K562 (cell line): ENCODE measurements at regions not wholly inside any gene's neighbourhood (a gene's known extent, or its start where the extent isn't known, plus 50 kb on each side); places are given as distances from the start of the nearest gene placed in this dataset.

Experiments used
- ATAC-seq: fragments of 200-7000 bp; cut with Tn5 transposase; 3 replicates; pipeline ENCODE4 v1.9.1; 2020; ENCODE audit warnings: moderate library complexity
- BruUV-seq: library from RNA; stranded (reverse); fragments of 400-500 nt; replicated peaks from 2 replicates; lab custom pipeline; 2021; lab: Mats Ljungman, UMichigan
- CTCF ChIA-PET: fragments of 300-600 bp; formaldehyde crosslinking; extraction: SDS; loops from one replicate; lab custom pipeline; 2021; ENCODE audit warnings: low intra/inter-chr PET ratio; lab: Yijun Ruan, JAX
- POLR2A ChIA-PET: fragments of 300-600, 350-650 bp; sonication (Branson Sonifier 250); formaldehyde crosslinking; extraction: SDS; loops from one replicate; lab custom pipeline; 2021; ENCODE audit warnings: antibody characterized with exemption, inconsistent platforms; lab: Yijun Ruan, JAX
- DNase-seq, 4 experiments: peaks; one replicate each; pipeline versions ENCODE4 v3.0.0 to v3.0.0-alpha.2; 2011 to 2018; ENCODE audit warnings: low spot score in 3 of 4, mixed read lengths in 3 of 4; ENCODE audit errors: extremely low read depth in 1 of 4
- FAIRE-seq: peaks from 2 replicates; lab custom pipeline; 2011; peaks lifted over from hg19 to GRCh38; lab: Jason Lieb, UNC
- H2AFZ ChIP-seq: 2 replicates; pipeline ENCODE4 v1.6.0; 2011; ENCODE audit warnings: low read depth, low read length, control low read depth, inconsistent platforms
- H3K27ac ChIP-seq: fragments of 200-600 bp; 3 replicates; pipeline ENCODE4 v1.8.0; 2011; ENCODE audit warnings: low read depth, mild to moderate bottlenecking, control low read depth, inconsistent platforms, low read length, moderate library complexity, mixed read lengths; ENCODE audit errors: extremely low read depth
- H3K27me3 ChIP-seq, 2 experiments: fragments of 300-600 bp in 1 of 2; 2 replicates in 1 of 2; 3 replicates in 1 of 2; pipeline versions ENCODE4 v1.6.0 to v1.8.0; 2011; ENCODE audit warnings: inconsistent platforms in 2 of 2, low read length in 2 of 2, mild to moderate bottlenecking in 1 of 2, mixed read lengths in 1 of 2, moderate library complexity in 1 of 2; ENCODE audit not compliant: control insufficient read depth in 2 of 2, insufficient read depth in 2 of 2
- H3K36me3 ChIP-seq: fragments of 300-600 bp; 3 replicates; pipeline ENCODE4 v1.8.0; 2011; ENCODE audit warnings: mild to moderate bottlenecking, low read length, inconsistent platforms; ENCODE audit not compliant: control insufficient read depth, insufficient read depth
- H3K4me1 ChIP-seq, 2 experiments: fragments of 200-600 bp in 1 of 2; replicated peaks in 1 of 2; 2 replicates in 1 of 2; 3 replicates in 1 of 2; pipeline versions ENCODE4 v1.5.1 to v1.8.0; 2011; ENCODE audit warnings: inconsistent platforms in 2 of 2, low read length in 2 of 2, mild to moderate bottlenecking in 1 of 2, mixed read lengths in 1 of 2, moderate library complexity in 1 of 2; ENCODE audit not compliant: control insufficient read depth in 2 of 2, insufficient read depth in 2 of 2
- H3K4me2 ChIP-seq: 2 replicates; pipeline ENCODE4 v1.6.1; 2011; ENCODE audit warnings: low read length, control low read depth, inconsistent platforms, mixed read lengths; ENCODE audit not compliant: insufficient read depth
- H3K4me3 ChIP-seq: fragments of 200-600 bp; sonication (generic), shearing (Covaris generic); 2 replicates; pipeline ENCODE4 v1.5.1; 2016; ENCODE audit warnings: control low read depth, inconsistent platforms
- H3K79me2 ChIP-seq: fragments of 200-600 bp; 3 replicates; pipeline ENCODE4 v1.8.0; 2011; ENCODE audit warnings: low read length, inconsistent platforms; ENCODE audit not compliant: control insufficient read depth, insufficient read depth
- H3K9ac ChIP-seq, 2 experiments: 2 replicates each; pipeline versions ENCODE4 v1.6.0 to v1.6.1; 2011; ENCODE audit warnings: low read depth in 2 of 2, low read length in 2 of 2, control low read depth in 1 of 2, inconsistent platforms in 1 of 2, mild to moderate bottlenecking in 1 of 2, mixed read lengths in 1 of 2; ENCODE audit not compliant: insufficient read depth in 1 of 2
- H3K9me1 ChIP-seq: one replicate; pipeline ENCODE4 v1.6.0; 2011; ENCODE audit warnings: inconsistent platforms, mild to moderate bottlenecking, low read length, moderate library complexity; ENCODE audit not compliant: control insufficient read depth, insufficient read depth
- H3K9me3 ChIP-seq: replicated peaks from 2 replicates; pipeline ENCODE4 v1.5.1; 2011; ENCODE audit warnings: low read depth, low read length, inconsistent platforms; ENCODE audit not compliant: control insufficient read depth, insufficient read depth
- H4K20me1 ChIP-seq: replicated peaks from 2 replicates; pipeline ENCODE4 v1.6.1; 2011; ENCODE audit warnings: low read length, inconsistent platforms, mixed read lengths; ENCODE audit not compliant: control insufficient read depth, insufficient read depth
- CBFA2T3 ChIP-seq: fragments of 450-650 bp; IDR thresholded peaks from 2 replicates; pipeline ENCODE4 v1.6.1; 2017
- KAT7 ChIP-seq: sonication (generic); formaldehyde crosslinking; IDR thresholded peaks from 2 replicates; pipeline ENCODE4 v1.8.0; 2022; ENCODE audit warnings: missing genetic modification reagents, mild to moderate bottlenecking, borderline replicate concordance
- RBM22 ChIP-seq: fragments of 200-400 bp; formaldehyde crosslinking; IDR thresholded peaks from 2 replicates; pipeline ENCODE4 v1.6.1; 2018; ENCODE audit warnings: low read length, low read depth; ENCODE audit not compliant: poor library complexity, severe bottlenecking
- TAF7 ChIP-seq: fragments of 450-650 bp; IDR thresholded peaks from 2 replicates; pipeline ENCODE4 v1.6.1; 2016; ENCODE audit warnings: missing genetic modification characterization, missing compliant biosample characterization
- ZNF165 ChIP-seq: fragments of 250-450 bp; sonication (Bioruptor Pico); IDR thresholded peaks from 2 replicates; pipeline ENCODE4 v1.4.0; 2020; ENCODE audit warnings: borderline replicate concordance
- WGBS: fragments of 100-300 bp; shearing (Covaris generic); methylation state at CpG from one replicate; pipeline ENCODE4 v1.1.6; 2016; ENCODE audit warnings: low coverage, mixed read lengths; ENCODE audit not compliant: insufficient coverage; ENCODE audit errors: missing lambda C conversion rate; 5-methylcytosine and 5-hydroxymethylcytosine counted together
- in situ Hi-C: fragments of 300-500 bp; cut with MboI; formaldehyde crosslinking; loops from 4 replicates; pipeline ENCODE4 v1.15.0; 2018; ENCODE audit warnings: inconsistent platforms, mixed read lengths
- intact Hi-C: fragments of 100-400 bp; cut with micrococcal nuclease; formaldehyde crosslinking; loops from 2 replicates; pipeline ENCODE4 v1.14.2; 2022
- TF ChIP-seq, protein P1 (sequence below): fragments of 250-450 bp; sonication (Bioruptor Pico); IDR thresholded peaks from 2 replicates; pipeline ENCODE4 v1.5.0; 2021
- TF ChIP-seq, protein P2 (sequence below): fragments of 250-450 bp; sonication (Bioruptor Pico); IDR thresholded peaks from 2 replicates; pipeline ENCODE4 v1.5.1; 2021; ENCODE audit warnings: mild to moderate bottlenecking

DNA sequence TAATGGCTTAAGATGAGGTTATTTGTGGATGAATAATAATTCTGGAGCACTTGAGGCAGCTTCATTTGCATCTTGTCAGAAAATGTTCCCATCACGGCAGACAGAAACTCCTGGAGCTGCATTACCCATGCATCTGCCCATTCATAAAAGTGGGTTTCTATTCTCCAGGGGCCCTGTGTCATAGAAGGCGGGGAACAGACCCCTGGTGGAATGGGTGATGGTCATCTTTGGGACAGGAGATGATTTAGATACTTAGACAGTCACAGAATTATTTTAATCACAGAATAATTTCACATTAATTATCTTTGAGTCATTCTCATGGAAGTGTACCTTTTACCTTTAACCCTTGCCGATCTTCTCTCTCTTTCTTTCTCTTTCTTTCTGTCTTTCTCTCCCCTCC is 980.7 kb upstream of the TMEM132C start:
- H3K79me2 ChIP-seq, result no peaks in the 10 kb centered on the region
- no peaks in the 10 kb centered on the region for H3K36me3 ChIP-seq
- in situ Hi-C loops (no loop called here), intact Hi-C loops (no loop called here)
- no peak overlapping the region for H3K4me3 ChIP-seq
- BruUV-seq, result no TSS peak
- H3K27ac ChIP-seq, result no peak overlapping the region
- DNase-seq (no peak), ATAC-seq (no peak), FAIRE-seq (no peak)
- TF ChIP-seq ZNF165 (no peak), KAT7 (CRISPR knock-in tag) (no peak), TAF7 (tag) (no peak), RBM22 (no peak), CBFA2T3 (no peak)
- TF ChIP-seq, protein P1, sequence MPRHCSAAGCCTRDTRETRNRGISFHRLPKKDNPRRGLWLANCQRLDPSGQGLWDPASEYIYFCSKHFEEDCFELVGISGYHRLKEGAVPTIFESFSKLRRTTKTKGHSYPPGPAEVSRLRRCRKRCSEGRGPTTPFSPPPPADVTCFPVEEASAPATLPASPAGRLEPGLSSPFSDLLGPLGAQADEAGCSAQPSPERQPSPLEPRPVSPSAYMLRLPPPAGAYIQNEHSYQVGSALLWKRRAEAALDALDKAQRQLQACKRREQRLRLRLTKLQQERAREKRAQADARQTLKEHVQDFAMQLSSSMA (CRISPR knock-in tag), result no peak
- TF ChIP-seq, protein P2, sequence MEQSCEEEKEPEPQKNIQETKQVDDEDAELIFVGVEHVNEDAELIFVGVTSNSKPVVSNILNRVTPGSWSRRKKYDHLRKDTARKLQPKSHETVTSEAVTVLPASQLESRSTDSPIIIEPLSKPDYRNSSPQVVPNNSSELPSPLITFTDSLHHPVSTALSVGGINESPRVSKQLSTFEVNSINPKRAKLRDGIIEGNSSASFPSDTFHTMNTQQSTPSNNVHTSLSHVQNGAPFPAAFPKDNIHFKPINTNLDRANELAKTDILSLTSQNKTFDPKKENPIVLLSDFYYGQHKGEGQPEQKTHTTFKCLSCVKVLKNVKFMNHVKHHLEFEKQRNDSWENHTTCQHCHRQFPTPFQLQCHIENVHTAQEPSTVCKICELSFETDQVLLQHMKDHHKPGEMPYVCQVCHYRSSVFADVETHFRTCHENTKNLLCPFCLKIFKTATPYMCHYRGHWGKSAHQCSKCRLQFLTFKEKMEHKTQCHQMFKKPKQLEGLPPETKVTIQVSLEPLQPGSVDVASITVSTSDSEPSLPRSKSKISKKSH (CRISPR knock-in tag), result no peak
- ChIA-PET CTCF (no interaction called here), POLR2A (no interaction called here)
- H3K4me1 ChIP-seq, result no peaks in the 10 kb centered on the region
- H3K9ac ChIP-seq, result no peak overlapping the region
- H4K20me1 ChIP-seq, result no peaks in the 10 kb centered on the region
- H3K4me2 ChIP-seq, result no peak overlapping the region
- WGBS, result 0% methylated on average over 3 of the region's 3 CpGs
- H3K9me1 ChIP-seq, result no peaks in the 10 kb centered on the region
- H3K9me3 ChIP-seq, result no peaks in the 10 kb centered on the region
- peaks cover 12 to 36% of the 10 kb centered on the region in 2 experiments for H3K27me3 ChIP-seq
- no peak overlapping the region for H2AFZ ChIP-seq
